Fibroblast of lung (primary cell): ENCODE measurements at regions not wholly inside any gene's neighbourhood (a gene's known extent, or its start where the extent isn't known, plus 50 kb on each side); places are given as distances from the start of the nearest gene placed in this dataset.

Source experiments
- CTCF ChIP-seq, 2 donors: IDR thresholded peaks in 1 of 2; conservative IDR thresholded peaks in 1 of 2; 1 replicate in 1 of 2; 2 replicates in 1 of 2; pipeline ENCODE4 v1.5.1; 2011 to 2012; ENCODE audit warnings: low read length in 2 of 2, control low read depth in 1 of 2, inconsistent platforms in 1 of 2, low read depth in 1 of 2, mild to moderate bottlenecking in 1 of 2
- EZH2 ChIP-seq: IDR thresholded peaks from 2 replicates; pipeline ENCODE4 v1.5.1; 2012; ENCODE audit warnings: low read length, control low read depth, mild to moderate bottlenecking; ENCODE audit errors: missing control alignments

- TF ChIP-seq CTCF (conservative IDR thresholded peaks at IDR 0.05 in 1 of 2, IDR thresholded peaks at IDR 0.05 in 1 of 2; ENCODE audit: low read depth in 1 of 2, low read length in 2 of 2) (no peak), EZH2 (no peak)
Measured at GRCh38 chr18:55114876-55115275, 155.6 kb upstream of the CCDC68 start.
